HG03045 (cell line): ENCODE measurements at regions not wholly inside any gene's neighbourhood (a gene's known extent, or its start where the extent isn't known, plus 50 kb on each side); places are given as distances from the start of the nearest gene placed in this dataset.
"Not testable (repeated sequence)": the region's sequence is repeated elsewhere in the genome, so short reads cannot be mapped to it uniquely, and the experiment has no call there.

Experiments used
- ATAC-seq: cut with Tn5 transposase; IDR thresholded peaks from one replicate; pipeline ENCODE4 v1.9.1; 2021; ENCODE audit warnings: mild to moderate bottlenecking, moderate library complexity; ENCODE audit not compliant: unreplicated experiment

GRCh38 chr6:163739966-163740365, 325.4 kb downstream of the QKI start:
- no peak for ATAC-seq

GRCh38 chr6:163739408-163739725, 324.8 kb downstream of the QKI start:
- ATAC-seq: no peak

GRCh38 chr6:163738725-163739407, 324.3 kb downstream of the QKI start:
- ATAC-seq: no peak

GRCh38 chr6:163738304-163738703, 323.8 kb downstream of the QKI start:
- no peak for ATAC-seq

- ATAC-seq: no peak
Observed at GRCh38 chr6:163735076-163735475, 320.6 kb downstream of the QKI start.

- ATAC-seq: no peak
Observed at GRCh38 chr6:163733061-163733460, 318.5 kb downstream of the QKI start.

GRCh38 chr6:163732479-163732878, 318.0 kb downstream of the QKI start:
- no peak for ATAC-seq

GRCh38 chr6:163732014-163732351, 317.5 kb downstream of the QKI start:
- not testable (repeated sequence) for ATAC-seq

- no peak for ATAC-seq
Observed at GRCh38 chr6:163731215-163732013, 316.9 kb downstream of the QKI start.

- ATAC-seq: no peak
Observed at GRCh38 chr6:163730246-163731210, 316.0 kb downstream of the QKI start.

- ATAC-seq: no peak
Observed at GRCh38 chr6:163729127-163729872, 314.8 kb downstream of the QKI start.

GRCh38 chr6:163728442-163729126, 314.1 kb downstream of the QKI start:
- no peak for ATAC-seq

- ATAC-seq: no peak
Observed at GRCh38 chr6:163726037-163726695, 311.6 kb downstream of the QKI start.

- ATAC-seq: no peak
Observed at GRCh38 chr6:163725008-163725941, 310.8 kb downstream of the QKI start.

GRCh38 chr6:163724196-163724595, 309.7 kb downstream of the QKI start:
- no peak for ATAC-seq

GRCh38 chr6:163723759-163724158, 309.2 kb downstream of the QKI start:
- no peak for ATAC-seq

GRCh38 chr6:163721922-163722692, 307.6 kb downstream of the QKI start:
- no peak for ATAC-seq

- no peak for ATAC-seq
Observed at GRCh38 chr6:163721435-163721834, 306.9 kb downstream of the QKI start.
